Activated T-helper 2 cell treated with anti-CD3 and anti-CD28 coated beads, Interferon-gamma antibody, Interleukin-2, Interleukin-4, amounts not matched to agents 10 μg/mL and 5 μg/mL and 100 μg/mL, durations not matched to agents 14 hours and 24 hours and 36 hours (primary cell): ENCODE measurements at regions not wholly inside any gene's neighbourhood (a gene's known extent, or its start where the extent isn't known, plus 50 kb on each side); places are given as distances from the start of the nearest gene placed in this dataset.
A peak's percentile ranks its signal among the peaks of the same experiment; 100 is the strongest.

Experiments
- DNase-seq: peaks from one replicate; pipeline ENCODE4 v3.0.0; 2021; ENCODE audit warnings: low spot score
- H3K27ac Mint-ChIP-seq: one replicate; pipeline ENCODE4 v1.8.0; 2021; ENCODE audit warnings: mixed read lengths
- H3K27me3 Mint-ChIP-seq: one replicate; pipeline ENCODE4 v1.8.0; 2021; ENCODE audit warnings: low read depth, mixed read lengths
- H3K36me3 Mint-ChIP-seq: one replicate; pipeline ENCODE4 v1.8.0; 2021; ENCODE audit warnings: low read depth, mixed read lengths
- H3K4me1 Mint-ChIP-seq: one replicate; pipeline ENCODE4 v1.8.0; 2021; ENCODE audit warnings: low read depth, mixed read lengths
- H3K4me3 Mint-ChIP-seq: one replicate; pipeline ENCODE4 v1.8.0; 2021; ENCODE audit warnings: low read depth, mild to moderate bottlenecking, moderate library complexity, mixed read lengths
- H3K9me3 Mint-ChIP-seq: one replicate; pipeline ENCODE4 v1.8.0; 2021; ENCODE audit warnings: mixed read lengths
- intact Hi-C: fragments of 100-400 bp; cut with micrococcal nuclease; formaldehyde crosslinking; loops from one replicate; pipeline ENCODE4 v1.15.1; 2023

GRCh38 chr11:70646272-70647049 lies 248.1 kb downstream of the CTTN start:
- Mint-ChIP-seq H3K27ac (no peak overlapping the region), H3K4me1 (no peaks in the 10 kb centered on the region), H3K36me3 (no peaks in the 10 kb centered on the region), H3K4me3 (no peak overlapping the region), H3K27me3 (peaks cover 2% of the 10 kb centered on the region), H3K9me3 (no peaks in the 10 kb centered on the region)
- DNase-seq, result no peak
- intact Hi-C loops, result no loop called here

- Mint-ChIP-seq H3K36me3 (no peaks in the 10 kb centered on the region), H3K27me3 (peaks cover 2% of the 10 kb centered on the region), H3K4me3 (no peak overlapping the region), H3K4me1 (no peaks in the 10 kb centered on the region), H3K27ac (no peak overlapping the region), H3K9me3 (no peaks in the 10 kb centered on the region)
- DNase-seq, result no peak
- intact Hi-C loops, result no loop called here
Measured at GRCh38 chr11:70647188-70648166, 249.1 kb downstream of the CTTN start.

GRCh38 chr11:70650075-70650909 lies 252.0 kb downstream of the CTTN start:
- intact Hi-C loops, result no loop called here
- H3K27me3 Mint-ChIP-seq, result peaks cover 2% of the 10 kb centered on the region
- peak; percentile 27 for DNase-seq
- H3K27ac Mint-ChIP-seq, result no peak overlapping the region
- H3K9me3 Mint-ChIP-seq, result no peaks in the 10 kb centered on the region
- no peaks in the 10 kb centered on the region for H3K36me3 Mint-ChIP-seq
- H3K4me1 Mint-ChIP-seq, result no peaks in the 10 kb centered on the region
- H3K4me3 Mint-ChIP-seq, result no peak overlapping the region

GRCh38 chr11:70651031-70651430 lies 252.7 kb downstream of the CTTN start:
- Mint-ChIP-seq H3K4me3 (no peak overlapping the region), H3K27ac (no peak overlapping the region), H3K4me1 (no peaks in the 10 kb centered on the region), H3K9me3 (no peaks in the 10 kb centered on the region), H3K27me3 (peaks cover 2% of the 10 kb centered on the region), H3K36me3 (no peaks in the 10 kb centered on the region)
- intact Hi-C loops, result no loop called here
- no peak for DNase-seq

GRCh38 chr11:70654016-70654415 lies 255.7 kb downstream of the CTTN start:
- Mint-ChIP-seq H3K9me3 (no peaks in the 10 kb centered on the region), H3K4me1 (no peaks in the 10 kb centered on the region), H3K4me3 (no peak overlapping the region), H3K36me3 (no peaks in the 10 kb centered on the region), H3K27ac (no peak overlapping the region), H3K27me3 (no peaks in the 10 kb centered on the region)
- no peak for DNase-seq
- intact Hi-C loops, result no loop called here

GRCh38 chr11:70655816-70656215 lies 257.5 kb downstream of the CTTN start:
- Mint-ChIP-seq H3K9me3 (no peaks in the 10 kb centered on the region), H3K27me3 (peaks cover 6% of the 10 kb centered on the region), H3K36me3 (no peaks in the 10 kb centered on the region), H3K27ac (no peak overlapping the region), H3K4me1 (no peaks in the 10 kb centered on the region), H3K4me3 (no peak overlapping the region)
- intact Hi-C loops, result no loop called here
- DNase-seq, result no peak

GRCh38 chr11:70656252-70656651 lies 257.9 kb downstream of the CTTN start:
- H3K4me1 Mint-ChIP-seq, result no peaks in the 10 kb centered on the region
- H3K36me3 Mint-ChIP-seq, result no peaks in the 10 kb centered on the region
- no peak for DNase-seq
- no peaks in the 10 kb centered on the region for H3K9me3 Mint-ChIP-seq
- H3K27ac Mint-ChIP-seq, result no peak overlapping the region
- peaks cover 10% of the 10 kb centered on the region for H3K27me3 Mint-ChIP-seq
- no peak overlapping the region for H3K4me3 Mint-ChIP-seq
- intact Hi-C loops, result no loop called here

- Mint-ChIP-seq H3K4me1 (no peaks in the 10 kb centered on the region), H3K27me3 (peaks cover 19% of the 10 kb centered on the region), H3K4me3 (no peak overlapping the region), H3K36me3 (no peaks in the 10 kb centered on the region), H3K27ac (no peak overlapping the region), H3K9me3 (no peaks in the 10 kb centered on the region)
- DNase-seq, result no peak
- intact Hi-C loops, result no loop called here
Measured at GRCh38 chr11:70660059-70660888, 261.9 kb downstream of the CTTN start.

- Mint-ChIP-seq H3K4me3 (no peak overlapping the region), H3K27me3 (peaks cover 19% of the 10 kb centered on the region), H3K27ac (no peak overlapping the region), H3K4me1 (no peaks in the 10 kb centered on the region), H3K36me3 (no peaks in the 10 kb centered on the region), H3K9me3 (no peaks in the 10 kb centered on the region)
- DNase-seq, result no peak
- intact Hi-C loops, result no loop called here
Measured at GRCh38 chr11:70660889-70661197, 262.5 kb downstream of the CTTN start.

- intact Hi-C loops, result no loop called here
- no peak overlapping the region for H3K27ac Mint-ChIP-seq
Measured at GRCh38 chr11:70661761-70662501, 263.6 kb downstream of the CTTN start.

GRCh38 chr11:70662691-70663098 lies 264.4 kb downstream of the CTTN start:
- DNase-seq, result no peak

More at GRCh38 chr11:70661761-70662501, 263.6 kb downstream of the CTTN start:
- no peaks in the 10 kb centered on the region for H3K4me1 Mint-ChIP-seq
- no peak overlapping the region for H3K4me3 Mint-ChIP-seq
- no peaks in the 10 kb centered on the region for H3K9me3 Mint-ChIP-seq
- H3K27me3 Mint-ChIP-seq, result peaks cover 19% of the 10 kb centered on the region
- no peaks in the 10 kb centered on the region for H3K36me3 Mint-ChIP-seq
- DNase-seq, result no peak

More at GRCh38 chr11:70662691-70663098, 264.4 kb downstream of the CTTN start:
- Mint-ChIP-seq H3K9me3 (no peaks in the 10 kb centered on the region), H3K4me3 (no peak overlapping the region), H3K27me3 (peaks cover 19% of the 10 kb centered on the region), H3K27ac (no peak overlapping the region), H3K4me1 (no peaks in the 10 kb centered on the region), H3K36me3 (no peaks in the 10 kb centered on the region)
- intact Hi-C loops, result no loop called here
